Neural progenitor cell (in vitro differentiated cells): ENCODE measurements at regions not wholly inside any gene's neighbourhood (a gene's known extent, or its start where the extent isn't known, plus 50 kb on each side); places are given as distances from the start of the nearest gene placed in this dataset.

Experiments used
- DNase-seq: peaks from one replicate; pipeline ENCODE4 v3.0.0-alpha.2; 2016; ENCODE audit warnings: low spot score
- H2AFZ ChIP-seq: fragments of 200-600 bp; sonication (generic); replicated peaks from 2 replicates; pipeline ENCODE4 v1.6.1; 2016; ENCODE audit warnings: antibody characterized with exemption
- H3F3A ChIP-seq: fragments of 200-600 bp; sonication (generic); 2 replicates; pipeline ENCODE4 v1.6.1; 2016; ENCODE audit warnings: antibody characterized with exemption, low read depth
- H3K27ac ChIP-seq: fragments of 200-600 bp; sonication (generic); 2 replicates; pipeline ENCODE4 v1.5.1; 2016; ENCODE audit warnings: mild to moderate bottlenecking
- H3K27me3 ChIP-seq: fragments of 200-600 bp; sonication (generic); 2 replicates; pipeline ENCODE4 v1.6.1; 2016; ENCODE audit warnings: mild to moderate bottlenecking, moderate library complexity
- H3K36me3 ChIP-seq: fragments of 200-600 bp; sonication (generic); 2 replicates; pipeline ENCODE4 v1.5.1; 2016
- H3K4me1 ChIP-seq: fragments of 200-600 bp; sonication (generic); 2 replicates; pipeline ENCODE4 v1.6.1; 2016; ENCODE audit warnings: mixed run types
- H3K4me2 ChIP-seq: fragments of 200-600 bp; sonication (generic); 2 replicates; pipeline ENCODE4 v1.6.1; 2016
- H3K4me3 ChIP-seq: fragments of 200-600 bp; sonication (generic); 2 replicates; pipeline ENCODE4 v1.5.1; 2016
- H3K79me2 ChIP-seq: fragments of 200-600 bp; sonication (generic); 2 replicates; pipeline ENCODE4 v1.6.1; 2016; ENCODE audit warnings: low read depth
- H3K9ac ChIP-seq: fragments of 200-600 bp; sonication (generic); 2 replicates; pipeline ENCODE4 v1.6.1; 2016
- H3K9me3 ChIP-seq: fragments of 200-600 bp; sonication (generic); 2 replicates; pipeline ENCODE4 v1.5.1; 2016; ENCODE audit warnings: low read depth
- H4K20me1 ChIP-seq: fragments of 200-600 bp; sonication (generic); 2 replicates; pipeline ENCODE4 v1.6.1; 2016; ENCODE audit warnings: low read depth
- H3K27ac Mint-ChIP-seq: 3 replicates; pipeline ENCODE4 v1.8.0; 2021; ENCODE audit warnings: mixed read lengths
- H3K27me3 Mint-ChIP-seq: 2 replicates; pipeline ENCODE4 v1.8.0; 2022; ENCODE audit warnings: low read depth, mild to moderate bottlenecking, inconsistent platforms, moderate library complexity, mixed read lengths; ENCODE audit not compliant: insufficient read depth
- H3K36me3 Mint-ChIP-seq: 3 replicates; pipeline ENCODE4 v1.8.0; 2021; ENCODE audit warnings: mixed read lengths
- H3K4me1 Mint-ChIP-seq: 3 replicates; pipeline ENCODE4 v1.8.0; 2021; ENCODE audit warnings: mixed read lengths
- H3K4me3 Mint-ChIP-seq: 3 replicates; pipeline ENCODE4 v1.8.0; 2021; ENCODE audit warnings: mild to moderate bottlenecking, moderate library complexity, mixed read lengths
- H3K9me3 Mint-ChIP-seq: 3 replicates; pipeline ENCODE4 v1.8.0; 2020; ENCODE audit warnings: mixed read lengths
- CTCF ChIP-seq: fragments of 200-600 bp; sonication (generic); IDR thresholded peaks from 2 replicates; pipeline ENCODE4 v1.5.1; 2017; ENCODE audit warnings: antibody characterized with exemption, mild to moderate bottlenecking
- EZH2 ChIP-seq: fragments of 200-600 bp; sonication (generic); IDR thresholded peaks from 2 replicates; pipeline ENCODE4 v1.6.1; 2017; ENCODE audit warnings: antibody characterized with exemption, mild to moderate bottlenecking, moderate library complexity
- EZH2phosphoT487 ChIP-seq: fragments of 200-600 bp; sonication (generic); IDR thresholded peaks from 2 replicates; pipeline ENCODE4 v1.6.1; 2017; ENCODE audit warnings: antibody characterized with exemption

- no peaks in the 10 kb centered on the region for H3K36me3 ChIP-seq
- H2AFZ ChIP-seq = no peak overlapping the region
- H3K27ac ChIP-seq = no peak overlapping the region
- no peak for TF ChIP-seq EZH2phosphoT487
- peak; percentile 66 for TF ChIP-seq CTCF
- TF ChIP-seq EZH2 = no peak
- no peaks in the 10 kb centered on the region for H3F3A ChIP-seq
- no peak overlapping the region for H3K4me3 ChIP-seq
- H3K4me1 Mint-ChIP-seq = peaks cover 5% of the 10 kb centered on the region
- no peak overlapping the region for H3K4me3 Mint-ChIP-seq
- H3K27me3 ChIP-seq = peaks cover 17% of the 10 kb centered on the region
- no peaks in the 10 kb centered on the region for H4K20me1 ChIP-seq
- DNase-seq = peak; percentile 38
- no peaks in the 10 kb centered on the region for H3K4me1 ChIP-seq
- no peak overlapping the region for H3K9ac ChIP-seq
- H3K27me3 Mint-ChIP-seq = no peaks in the 10 kb centered on the region
- H3K79me2 ChIP-seq = no peaks in the 10 kb centered on the region
- no peaks in the 10 kb centered on the region for H3K36me3 Mint-ChIP-seq
- no peaks in the 10 kb centered on the region for H3K9me3 ChIP-seq
- peaks cover 2% of the 10 kb centered on the region for H3K9me3 Mint-ChIP-seq
- H3K4me2 ChIP-seq = no peak overlapping the region
- H3K27ac Mint-ChIP-seq = no peak overlapping the region
Measured at GRCh38 chr11:11789735-11790369, 51.9 kb upstream of the USP47 start.

GRCh38 chr11:11788063-11788710 is 53.6 kb upstream of the USP47 start:
- Histone ChIP-seq H3K4me3 (no peak overlapping the region), H3K4me2 (no peak overlapping the region), H4K20me1 (no peaks in the 10 kb centered on the region), H2AFZ (no peak overlapping the region), H3K36me3 (no peaks in the 10 kb centered on the region), H3F3A (no peaks in the 10 kb centered on the region), H3K4me1 (no peaks in the 10 kb centered on the region), H3K9me3 (no peaks in the 10 kb centered on the region), H3K27me3 (peaks cover 6% of the 10 kb centered on the region), H3K79me2 (no peaks in the 10 kb centered on the region), H3K27ac (no peak overlapping the region), H3K9ac (no peak overlapping the region)
- H3K27me3 Mint-ChIP-seq = no peaks in the 10 kb centered on the region
- H3K9me3 Mint-ChIP-seq = peaks cover 2% of the 10 kb centered on the region
- H3K27ac Mint-ChIP-seq = no peak overlapping the region
- no peak for TF ChIP-seq EZH2phosphoT487
- no peak for TF ChIP-seq CTCF
- no peak for TF ChIP-seq EZH2
- H3K4me1 Mint-ChIP-seq = peaks cover 5% of the 10 kb centered on the region
- DNase-seq = no peak
- H3K36me3 Mint-ChIP-seq = no peaks in the 10 kb centered on the region
- no peak overlapping the region for H3K4me3 Mint-ChIP-seq

GRCh38 chr11:11787305-11788062 is 54.3 kb upstream of the USP47 start:
- TF ChIP-seq CTCF (peak; percentile 94), EZH2phosphoT487 (no peak), EZH2 (no peak)
- Histone ChIP-seq H3K79me2 (no peaks in the 10 kb centered on the region), H3K4me3 (no peak overlapping the region), H3K4me2 (no peak overlapping the region), H3K27ac (no peak overlapping the region), H3K4me1 (no peaks in the 10 kb centered on the region), H3K9me3 (no peaks in the 10 kb centered on the region), H3K27me3 (no peaks in the 10 kb centered on the region), H3F3A (no peaks in the 10 kb centered on the region), H2AFZ (no peak overlapping the region), H3K36me3 (no peaks in the 10 kb centered on the region), H3K9ac (no peak overlapping the region), H4K20me1 (no peaks in the 10 kb centered on the region)
- peak; percentile 84 for DNase-seq
- peaks cover 2% of the 10 kb centered on the region for H3K9me3 Mint-ChIP-seq
- H3K4me1 Mint-ChIP-seq = peaks cover 5% of the 10 kb centered on the region
- no peaks in the 10 kb centered on the region for H3K27me3 Mint-ChIP-seq
- H3K4me3 Mint-ChIP-seq = no peak overlapping the region
- H3K27ac Mint-ChIP-seq = no peak overlapping the region
- no peaks in the 10 kb centered on the region for H3K36me3 Mint-ChIP-seq
